Trophoblast cell (in vitro differentiated cells and primary cell): ENCODE measurements at regions not wholly inside any gene's neighbourhood (a gene's known extent, or its start where the extent isn't known, plus 50 kb on each side); places are given as distances from the start of the nearest gene placed in this dataset.

ENCODE experiments used
- DNase-seq, 2 donors: peaks; one replicate each; pipeline ENCODE4 v3.0.0-alpha.2; 2016
- H2AFZ ChIP-seq: 2 replicates; pipeline ENCODE4 v1.6.1; 2013; ENCODE audit warnings: low read length, moderate library complexity, mild to moderate bottlenecking; ENCODE audit not compliant: insufficient read depth, poor library complexity
- H2AK5ac ChIP-seq: 2 replicates; pipeline ENCODE4 v1.6.1; 2013; ENCODE audit warnings: mild to moderate bottlenecking, low read length
- H2BK120ac ChIP-seq: 2 replicates; pipeline ENCODE4 v1.6.1; 2013; ENCODE audit warnings: low read length, mild to moderate bottlenecking, moderate library complexity; ENCODE audit not compliant: insufficient read depth, poor library complexity
- H2BK12ac ChIP-seq: 2 replicates; pipeline ENCODE4 v1.6.1; 2013; ENCODE audit warnings: mild to moderate bottlenecking, low read length, moderate library complexity
- H2BK5ac ChIP-seq: 2 replicates; pipeline ENCODE4 v1.6.1; 2013; ENCODE audit warnings: low read length, low read depth, moderate library complexity, mild to moderate bottlenecking; ENCODE audit not compliant: poor library complexity
- H3K14ac ChIP-seq: 2 replicates; pipeline ENCODE4 v1.6.1; 2013; ENCODE audit warnings: mild to moderate bottlenecking, low read length
- H3K18ac ChIP-seq: 2 replicates; pipeline ENCODE4 v1.6.1; 2013; ENCODE audit warnings: mild to moderate bottlenecking, low read length
- H3K23ac ChIP-seq: 2 replicates; pipeline ENCODE4 v1.6.1; 2013; ENCODE audit warnings: low read length
- H3K27ac ChIP-seq: 2 replicates; pipeline ENCODE4 v1.5.1; 2013; ENCODE audit warnings: low read depth, mild to moderate bottlenecking, inconsistent platforms, low read length, moderate library complexity
- H3K27me3 ChIP-seq: 2 replicates; pipeline ENCODE4 v1.6.1; 2013; ENCODE audit warnings: inconsistent platforms, mild to moderate bottlenecking, low read length, moderate library complexity; ENCODE audit not compliant: insufficient read depth
- H3K36me3 ChIP-seq, 2 experiments: 1 replicate in 1 of 2; 2 replicates in 1 of 2; pipeline ENCODE4 v1.6.1; 2013; ENCODE audit warnings: low read length in 2 of 2, mild to moderate bottlenecking in 2 of 2, moderate library complexity in 1 of 2; ENCODE audit not compliant: insufficient read depth in 2 of 2, control insufficient read depth in 1 of 2
- H3K4ac ChIP-seq: 2 replicates; pipeline ENCODE4 v1.6.1; 2013; ENCODE audit warnings: low read depth, mild to moderate bottlenecking, low read length, moderate library complexity
- H3K4me1 ChIP-seq, 2 experiments: 1 replicate in 1 of 2; 2 replicates in 1 of 2; pipeline ENCODE4 v1.6.1; 2013; ENCODE audit warnings: low read length in 2 of 2, mild to moderate bottlenecking in 2 of 2, moderate library complexity in 1 of 2; ENCODE audit not compliant: insufficient read depth in 2 of 2, control insufficient read depth in 1 of 2
- H3K4me2 ChIP-seq: 2 replicates; pipeline ENCODE4 v1.6.1; 2013; ENCODE audit warnings: inconsistent platforms, mild to moderate bottlenecking, low read length, moderate library complexity
- H3K4me3 ChIP-seq: 2 replicates; pipeline ENCODE4 v1.5.1; 2013; ENCODE audit warnings: mild to moderate bottlenecking, low read depth, low read length, inconsistent platforms
- H3K79me1 ChIP-seq: one replicate; pipeline ENCODE4 v1.6.1; 2013; ENCODE audit warnings: low read length
- H3K79me2 ChIP-seq: 2 replicates; pipeline ENCODE4 v1.6.1; 2013; ENCODE audit warnings: low read length, mild to moderate bottlenecking; ENCODE audit not compliant: control insufficient read depth, insufficient read depth, poor library complexity
- H3K9ac ChIP-seq: 2 replicates; pipeline ENCODE4 v1.6.1; 2013; ENCODE audit warnings: mild to moderate bottlenecking, low read length
- H3K9me3 ChIP-seq: 2 replicates; pipeline ENCODE4 v1.6.1; 2013; ENCODE audit warnings: low read depth, mild to moderate bottlenecking, control low read depth, inconsistent platforms, low read length; ENCODE audit not compliant: insufficient read depth
- H4K12ac ChIP-seq: 2 replicates; pipeline ENCODE4 v1.6.1; 2013; ENCODE audit warnings: low read depth, mild to moderate bottlenecking, low read length, moderate library complexity
- H4K8ac ChIP-seq: 2 replicates; pipeline ENCODE4 v1.6.1; 2013; ENCODE audit warnings: low read depth, mild to moderate bottlenecking, low read length, moderate library complexity
- H4K91ac ChIP-seq: one replicate; pipeline ENCODE4 v1.6.1; 2013; ENCODE audit warnings: low read depth, mild to moderate bottlenecking, low read length, moderate library complexity
- WGBS: extraction: QIAGEN DNeasy Blood & Tissue Kit; methylation state at CpG from one replicate; pipeline ENCODE4 v1.1.7; 2013; ENCODE audit warnings: missing lambda C conversion rate; ENCODE audit not compliant: insufficient read length, insufficient coverage; ENCODE audit errors: extremely low coverage; 5-methylcytosine and 5-hydroxymethylcytosine counted together

DNA sequence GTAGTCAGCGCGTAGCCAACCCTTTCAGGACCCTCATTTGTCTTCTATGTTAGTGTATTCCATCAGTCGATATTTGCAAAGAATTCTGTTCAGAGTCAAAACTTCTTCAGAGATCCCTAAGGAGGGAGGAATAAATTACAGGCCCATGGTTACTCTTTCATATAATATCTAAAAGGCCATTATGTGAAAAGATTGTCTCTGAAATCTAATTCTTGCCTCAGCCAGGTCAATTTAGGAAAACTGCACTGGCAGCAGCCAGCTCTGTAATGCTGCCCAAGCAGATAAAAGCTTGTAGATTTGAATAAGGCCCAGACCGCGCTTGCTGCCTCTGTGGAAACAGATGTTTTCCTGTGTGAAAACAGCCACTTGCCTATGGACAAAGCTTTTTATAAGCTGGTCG lies 379.8 kb downstream of the CNTNAP4 start:
- H3K27me3 ChIP-seq, result no peaks in the 10 kb centered on the region
- no peak overlapping the region for H4K91ac ChIP-seq
- H3K4ac ChIP-seq, result no peak overlapping the region
- no peak overlapping the region for H3K27ac ChIP-seq
- H2BK5ac ChIP-seq, result no peak overlapping the region
- no peaks in the 10 kb centered on the region for H3K79me1 ChIP-seq
- DNase-seq, result no peak
- H4K12ac ChIP-seq, result no peak overlapping the region
- H2BK120ac ChIP-seq, result no peak overlapping the region
- no peak overlapping the region for H2BK12ac ChIP-seq
- H3K79me2 ChIP-seq, result no peaks in the 10 kb centered on the region
- H3K23ac ChIP-seq, result no peak overlapping the region
- H2AK5ac ChIP-seq, result no peak overlapping the region
- H3K14ac ChIP-seq, result no peak overlapping the region
- no peak overlapping the region for H4K8ac ChIP-seq
- no peaks in the 10 kb centered on the region for H3K36me3 ChIP-seq
- no peak overlapping the region for H3K4me2 ChIP-seq
- no peaks in the 10 kb centered on the region for H3K9me3 ChIP-seq
- no peak overlapping the region for H3K9ac ChIP-seq
- H3K4me3 ChIP-seq, result no peak overlapping the region
- WGBS, result no CpG with 5 or more reads among the region's 6 CpGs
- no peak overlapping the region for H3K18ac ChIP-seq
- H2AFZ ChIP-seq, result no peak overlapping the region
- no peaks in the 10 kb centered on the region for H3K4me1 ChIP-seq

DNA sequence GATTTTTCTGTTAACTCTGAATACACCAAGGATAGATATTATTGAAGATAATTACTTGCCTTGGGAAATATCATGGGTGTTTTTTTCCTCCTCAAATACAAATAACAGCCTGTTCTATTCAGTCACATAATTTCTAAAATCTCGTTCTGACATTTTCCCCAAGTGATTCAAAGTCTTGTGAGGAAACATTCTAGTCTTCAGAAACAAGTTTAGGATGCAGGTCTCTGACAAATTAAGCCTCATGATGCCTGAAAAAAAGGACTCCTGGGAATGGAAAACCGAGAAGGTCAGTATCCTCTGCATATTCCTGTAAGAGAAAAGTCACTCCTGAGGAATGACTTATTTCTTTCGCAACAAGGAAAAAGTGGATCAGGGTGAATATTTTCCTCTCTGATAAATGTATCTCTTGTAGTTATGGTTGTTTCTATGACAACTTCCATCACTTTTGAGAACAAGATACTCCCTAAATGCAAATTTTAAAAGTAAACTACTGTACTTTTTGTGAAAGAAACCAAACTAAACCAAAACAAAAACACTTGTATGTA lies 384.6 kb downstream of the CNTNAP4 start:
- no peak overlapping the region for H4K12ac ChIP-seq
- no peak overlapping the region for H3K9ac ChIP-seq
- H3K23ac ChIP-seq, result no peak overlapping the region
- no peak overlapping the region for H2AK5ac ChIP-seq
- no peak overlapping the region for H3K18ac ChIP-seq
- H3K79me2 ChIP-seq, result no peaks in the 10 kb centered on the region
- H3K79me1 ChIP-seq, result no peaks in the 10 kb centered on the region
- WGBS, result no CpG with 5 or more reads among the region's 3 CpGs
- H3K4me1 ChIP-seq, result no peaks in the 10 kb centered on the region
- no peak overlapping the region for H2BK120ac ChIP-seq
- H2BK12ac ChIP-seq, result no peak overlapping the region
- no peaks in the 10 kb centered on the region for H3K27me3 ChIP-seq
- no peak overlapping the region for H4K91ac ChIP-seq
- no peak overlapping the region for H2BK5ac ChIP-seq
- H4K8ac ChIP-seq, result no peak overlapping the region
- H3K36me3 ChIP-seq, result no peaks in the 10 kb centered on the region
- no peak overlapping the region for H3K4me2 ChIP-seq
- no peak overlapping the region for H3K27ac ChIP-seq
- H3K4ac ChIP-seq, result no peak overlapping the region
- H3K14ac ChIP-seq, result no peak overlapping the region
- H2AFZ ChIP-seq, result no peak overlapping the region
- H3K4me3 ChIP-seq, result no peak overlapping the region
- H3K9me3 ChIP-seq, result no peaks in the 10 kb centered on the region
- peak in 1 of 2 donors; percentile 60 for DNase-seq

DNA sequence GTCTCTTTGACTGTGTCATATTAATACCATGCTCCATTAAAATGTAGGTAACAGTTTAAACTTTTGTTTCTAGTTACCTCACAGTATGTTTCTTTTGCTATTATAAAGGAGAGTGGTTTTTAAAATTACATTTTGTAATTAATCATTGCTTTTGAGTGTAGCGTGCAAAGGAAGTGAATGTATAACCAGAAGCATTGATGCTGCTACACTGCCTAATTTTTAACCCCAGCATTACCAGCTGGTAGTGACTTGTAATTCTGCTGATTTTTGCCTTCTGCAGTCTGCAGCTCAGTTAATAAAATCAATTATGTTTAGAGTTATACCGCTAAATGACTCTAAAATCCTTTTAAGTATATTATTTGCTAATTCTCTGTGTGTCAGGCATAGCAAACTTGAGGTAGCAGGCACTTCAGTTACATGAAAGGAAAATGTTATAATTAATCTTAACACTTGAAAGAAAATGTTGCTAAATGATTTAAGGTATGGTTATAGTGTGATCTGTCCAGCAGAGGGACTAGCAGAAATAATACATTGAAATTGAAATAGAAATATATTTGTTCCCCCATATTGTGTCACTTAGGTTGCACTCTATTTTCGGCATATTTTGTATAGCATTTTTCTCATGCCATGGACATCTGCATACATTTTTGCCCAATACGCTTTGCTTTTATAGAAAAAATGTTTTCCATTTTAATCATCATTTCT lies 388.5 kb downstream of the CNTNAP4 start:
- no peaks in the 10 kb centered on the region for H3K27me3 ChIP-seq
- no peaks in the 10 kb centered on the region for H3K36me3 ChIP-seq
- no peak overlapping the region for H4K8ac ChIP-seq
- no peak overlapping the region for H3K4ac ChIP-seq
- H3K18ac ChIP-seq, result no peak overlapping the region
- H3K9ac ChIP-seq, result no peak overlapping the region
- no peaks in the 10 kb centered on the region for H3K79me1 ChIP-seq
- H4K91ac ChIP-seq, result no peak overlapping the region
- DNase-seq, result no peak
- H4K12ac ChIP-seq, result no peak overlapping the region
- H3K4me1 ChIP-seq, result no peaks in the 10 kb centered on the region
- no peak overlapping the region for H3K14ac ChIP-seq
- H2BK12ac ChIP-seq, result no peak overlapping the region
- H3K23ac ChIP-seq, result no peak overlapping the region
- WGBS, result no CpG with 5 or more reads among the region's 4 CpGs
- no peak overlapping the region for H2BK5ac ChIP-seq
- H2BK120ac ChIP-seq, result no peak overlapping the region
- no peak overlapping the region for H2AK5ac ChIP-seq
- no peak overlapping the region for H3K4me2 ChIP-seq
- H3K79me2 ChIP-seq, result no peaks in the 10 kb centered on the region
- H3K27ac ChIP-seq, result no peak overlapping the region
- H3K9me3 ChIP-seq, result no peaks in the 10 kb centered on the region
- H3K4me3 ChIP-seq, result no peak overlapping the region
- H2AFZ ChIP-seq, result no peak overlapping the region

DNA sequence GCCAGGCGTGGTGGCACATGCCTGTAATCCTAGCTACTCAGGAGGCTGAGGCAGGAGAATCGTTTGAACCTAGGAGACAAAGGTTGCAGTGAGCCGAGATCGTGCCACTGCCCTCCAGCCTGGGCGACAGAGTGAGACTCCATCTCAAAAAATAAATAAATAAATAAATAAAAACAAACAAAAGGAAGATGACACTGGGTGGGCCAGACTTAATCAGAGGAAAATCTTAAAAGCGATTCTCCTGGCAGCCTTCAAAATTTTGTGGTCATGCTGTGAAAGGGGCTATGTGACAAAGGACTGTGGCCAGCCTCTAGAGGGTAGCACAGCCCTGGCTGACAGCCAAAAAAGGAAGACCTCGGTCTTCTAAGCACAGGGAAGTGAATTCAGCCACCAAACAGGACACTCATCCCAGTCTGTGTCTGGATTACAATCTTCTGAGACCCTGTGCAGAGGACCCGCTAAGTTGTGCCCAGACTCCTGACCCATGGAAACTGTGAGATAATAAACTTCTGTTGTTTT lies 391.1 kb downstream of the CNTNAP4 start:
- Histone ChIP-seq H3K79me2 (no peaks in the 10 kb centered on the region), H4K12ac (no peak overlapping the region), H2AFZ (no peak overlapping the region), H3K4ac (no peak overlapping the region), H2BK5ac (no peak overlapping the region), H3K14ac (no peak overlapping the region), H3K9me3 (no peaks in the 10 kb centered on the region), H4K8ac (no peak overlapping the region), H3K4me2 (no peak overlapping the region), H3K18ac (no peak overlapping the region), H3K23ac (no peak overlapping the region), H2BK12ac (no peak overlapping the region), H3K9ac (no peak overlapping the region), H3K27me3 (no peaks in the 10 kb centered on the region), H2BK120ac (no peak overlapping the region), H3K4me3 (no peak overlapping the region), H3K4me1 (no peaks in the 10 kb centered on the region), H3K79me1 (no peaks in the 10 kb centered on the region), H3K27ac (no peak overlapping the region), H3K36me3 (no peaks in the 10 kb centered on the region), H2AK5ac (no peak overlapping the region), H4K91ac (no peak overlapping the region)
- no CpG with 5 or more reads among the region's 8 CpGs for WGBS
- peak; percentile 10 to 68 for DNase-seq
